Erythroblast (primary cell): ENCODE measurements at regions not wholly inside any gene's neighbourhood (a gene's known extent, or its start where the extent isn't known, plus 50 kb on each side); places are given as distances from the start of the nearest gene placed in this dataset.

Experiments used
- GATA1 ChIP-seq: IDR thresholded peaks from 2 replicates; pipeline ENCODE4 v1.6.1; 2011; ENCODE audit warnings: low read depth, mild to moderate bottlenecking, control low read depth, low read length, moderate library complexity
- POLR2A ChIP-seq: IDR thresholded peaks from 2 replicates; pipeline ENCODE4 v1.6.1; 2011; ENCODE audit warnings: mild to moderate bottlenecking, low read length

DNA sequence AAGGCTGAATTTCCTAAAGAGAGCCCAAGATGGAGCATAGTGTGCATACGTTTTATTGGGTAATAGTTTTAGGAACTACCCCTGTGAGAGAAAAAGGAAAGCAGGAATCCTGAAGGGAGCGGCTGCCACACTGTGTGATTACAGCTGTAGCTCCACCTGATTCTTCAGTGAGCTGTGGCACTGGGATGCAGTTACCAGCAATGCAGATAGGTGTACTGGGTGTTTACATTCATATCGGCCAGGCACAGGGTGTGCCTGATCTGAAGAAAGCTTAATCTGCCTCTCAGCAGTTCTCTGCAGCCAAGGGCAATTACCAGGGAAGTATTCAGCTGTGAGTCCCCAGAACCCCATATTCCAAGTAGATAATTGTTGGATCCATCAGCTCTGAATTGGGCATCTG, 1541.8 kb downstream of the EFNB2 start:
- TF ChIP-seq POLR2A (no peak), GATA1 (no peak)
